CD4-positive, alpha-beta memory T cell (primary cell): ENCODE measurements at regions not wholly inside any gene's neighbourhood (a gene's known extent, or its start where the extent isn't known, plus 50 kb on each side); places are given as distances from the start of the nearest gene placed in this dataset.

Experiments used
- CTCF ChIA-PET: fragments of 350-600 bp; sonication (Branson Sonifier 250); formaldehyde crosslinking; loops from one replicate; lab custom pipeline; 2021; ENCODE audit warnings: inconsistent platforms; ENCODE audit not compliant: partially characterized antibody; lab: Charles Lee
- POLR2A ChIA-PET: fragments of 350-600 bp; sonication (Branson Sonifier 250); formaldehyde crosslinking; loops from one replicate; lab custom pipeline; 2021; ENCODE audit not compliant: partially characterized antibody; lab: Charles Lee
- DNase-seq, 5 donors: peaks; one replicate each; pipeline versions ENCODE4 v3.0.0 to v3.0.0-alpha.2; 2020 to 2022; ENCODE audit warnings: mixed read lengths in 1 of 5
- H3K27ac ChIP-seq: one replicate; pipeline ENCODE4 v1.7.0; 2013; ENCODE audit warnings: low read depth, low read length
- H3K27me3 ChIP-seq: 2 replicates; pipeline ENCODE4 v1.7.0; 2013; ENCODE audit warnings: mild to moderate bottlenecking, low read length, moderate library complexity; ENCODE audit not compliant: insufficient read depth
- H3K36me3 ChIP-seq: 2 replicates; pipeline ENCODE4 v1.7.0; 2013; ENCODE audit warnings: mild to moderate bottlenecking, low read length, moderate library complexity; ENCODE audit not compliant: insufficient read depth
- H3K4me1 ChIP-seq: 2 replicates; pipeline ENCODE4 v1.7.0; 2013; ENCODE audit warnings: mild to moderate bottlenecking, low read length, moderate library complexity; ENCODE audit not compliant: insufficient read depth
- H3K4me3 ChIP-seq, 2 donors: one replicate each; pipeline ENCODE4 v1.7.0; 2013; ENCODE audit warnings: low read length in 2 of 2, mild to moderate bottlenecking in 1 of 2
- H3K9me3 ChIP-seq, 2 donors: one replicate each; pipeline ENCODE4 v1.7.0; 2013; ENCODE audit warnings: low read length in 2 of 2, control low read depth in 1 of 2; ENCODE audit not compliant: control insufficient read depth in 1 of 2
- H3K27ac Mint-ChIP-seq, 7 donors: one replicate each; pipeline ENCODE4 v1.8.0; 2020 to 2021; ENCODE audit warnings: mixed read lengths in 7 of 7, mild to moderate bottlenecking in 6 of 7, inconsistent platforms in 3 of 7, moderate library complexity in 3 of 7
- H3K27me3 Mint-ChIP-seq, 2 donors: one replicate each; pipeline ENCODE4 v1.8.0; 2020 to 2021; ENCODE audit warnings: mixed read lengths in 2 of 2
- H3K36me3 Mint-ChIP-seq, 2 donors: one replicate each; pipeline ENCODE4 v1.8.0; 2020 to 2021; ENCODE audit warnings: mixed read lengths in 2 of 2, inconsistent platforms in 1 of 2, mild to moderate bottlenecking in 1 of 2
- H3K4me1 Mint-ChIP-seq, 4 donors: one replicate each; pipeline ENCODE4 v1.8.0; 2020 to 2021; ENCODE audit warnings: mixed read lengths in 4 of 4, mild to moderate bottlenecking in 1 of 4
- H3K4me3 Mint-ChIP-seq, 8 donors: one replicate each; pipeline ENCODE4 v1.8.0; 2020 to 2021; ENCODE audit warnings: mixed read lengths in 8 of 8, mild to moderate bottlenecking in 7 of 8, moderate library complexity in 6 of 8, inconsistent platforms in 3 of 8
- H3K9me3 Mint-ChIP-seq, 8 donors: one replicate each; pipeline ENCODE4 v1.8.0; 2020 to 2021; ENCODE audit warnings: mixed read lengths in 8 of 8, mild to moderate bottlenecking in 5 of 8, inconsistent platforms in 3 of 8, moderate library complexity in 1 of 8
- intact Hi-C: fragments of 100-400 bp; cut with micrococcal nuclease; formaldehyde crosslinking; loops from one replicate; pipeline ENCODE4 v1.15.1; 2023

DNA sequence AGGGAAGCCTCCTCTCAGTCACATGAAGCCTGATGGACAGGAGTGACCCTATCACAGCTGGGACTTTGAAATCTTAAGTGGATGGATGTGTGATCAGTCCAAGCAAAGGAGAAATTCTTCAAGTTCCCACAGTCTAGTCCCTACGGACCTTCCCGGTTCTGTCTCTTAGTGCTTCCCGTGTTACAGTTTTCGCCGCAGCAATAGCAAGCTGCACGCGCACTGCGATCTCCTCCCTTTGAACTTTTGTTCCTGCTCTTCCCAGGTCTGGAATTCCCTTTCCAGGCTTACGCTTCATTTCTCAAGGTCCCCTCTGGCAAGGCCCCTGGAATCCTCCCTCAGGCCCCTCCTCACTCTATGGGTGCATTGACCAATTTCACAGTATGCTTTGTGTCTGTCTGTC lies 89.2 kb downstream of the VEGFA start:
- Histone ChIP-seq H3K9me3 (no peaks in the 10 kb centered on the region), H3K4me1 (no peaks in the 10 kb centered on the region), H3K27me3 (no peaks in the 10 kb centered on the region), H3K4me3 (no peak overlapping the region), H3K36me3 (no peaks in the 10 kb centered on the region), H3K27ac (no peak overlapping the region)
- intact Hi-C loops: no loop called here
- ChIA-PET POLR2A (no interaction called here), CTCF (no interaction called here)
- no peaks in the 10 kb centered on the region for H3K9me3 Mint-ChIP-seq
- H3K4me3 Mint-ChIP-seq: no peak overlapping the region
- peaks cover 0 to 9% of the 10 kb centered on the region in 2 donors for H3K27me3 Mint-ChIP-seq
- DNase-seq: no peak
- H3K4me1 Mint-ChIP-seq: no peaks in the 10 kb centered on the region
- H3K36me3 Mint-ChIP-seq: no peaks in the 10 kb centered on the region
- H3K27ac Mint-ChIP-seq: no peak overlapping the region

DNA sequence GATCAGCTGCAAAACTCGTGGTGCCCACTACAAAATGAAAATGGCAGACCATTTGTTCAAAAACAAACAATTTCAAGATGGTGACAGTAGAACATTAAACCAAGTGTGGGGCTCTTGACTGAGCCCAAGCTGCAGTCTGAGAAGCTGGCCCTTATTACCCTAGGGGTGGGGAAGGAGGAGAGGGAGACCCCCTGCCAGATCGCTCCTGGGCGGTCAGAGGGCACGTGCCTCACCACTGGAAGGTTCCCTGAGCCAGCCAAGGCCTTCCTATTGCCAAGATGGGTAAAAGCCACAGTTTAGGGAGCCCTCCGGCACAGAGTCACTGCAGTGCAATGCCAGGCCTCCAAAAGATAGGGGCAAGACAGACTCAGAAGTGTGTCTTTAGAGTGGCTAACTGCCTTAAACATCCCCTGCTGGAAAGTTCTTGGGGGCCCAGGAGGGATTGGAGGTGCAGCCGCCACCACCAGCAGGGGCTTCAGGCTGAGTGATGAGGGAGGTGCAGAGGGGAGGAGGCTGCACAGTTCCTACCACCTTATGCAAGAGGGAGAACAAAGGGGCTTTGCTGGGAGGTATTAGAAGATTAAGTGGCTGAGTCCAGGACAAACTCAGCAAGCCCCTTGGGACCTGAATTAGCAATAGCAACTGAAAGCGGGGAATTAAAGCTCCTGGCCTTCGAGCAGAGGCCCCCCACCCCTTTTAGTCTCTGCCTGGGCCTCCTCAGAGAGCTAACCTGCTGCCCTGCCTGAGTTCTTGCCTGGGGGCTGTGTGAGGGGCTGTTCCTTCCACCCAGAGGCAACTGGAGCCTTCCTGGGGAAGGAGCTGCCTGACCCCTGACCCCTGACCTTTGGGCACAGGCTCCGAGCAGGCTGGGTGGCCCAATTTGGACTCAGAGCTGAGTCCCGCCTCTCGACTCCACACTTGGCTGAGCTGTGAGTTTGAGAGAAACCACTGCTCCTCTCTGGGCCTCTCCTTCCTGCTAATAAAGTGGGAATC lies 88.4 kb downstream of the VEGFA start:
- H3K4me1 ChIP-seq: no peaks in the 10 kb centered on the region
- H3K36me3 ChIP-seq: no peaks in the 10 kb centered on the region
- no peaks in the 10 kb centered on the region for H3K27me3 ChIP-seq
- intact Hi-C loops: no loop called here
- H3K36me3 Mint-ChIP-seq: no peaks in the 10 kb centered on the region
- ChIA-PET CTCF (no interaction called here), POLR2A (no interaction called here)
- no peak overlapping the region for H3K27ac Mint-ChIP-seq
- no peaks in the 10 kb centered on the region for H3K9me3 ChIP-seq
- no peaks in the 10 kb centered on the region for H3K9me3 Mint-ChIP-seq
- H3K4me1 Mint-ChIP-seq: no peaks in the 10 kb centered on the region
- no peak overlapping the region for H3K4me3 Mint-ChIP-seq
- H3K27ac ChIP-seq: no peak overlapping the region
- H3K27me3 Mint-ChIP-seq: peaks cover 0 to 4% of the 10 kb centered on the region in 2 donors
- no peak for DNase-seq
- H3K4me3 ChIP-seq: no peak overlapping the region

DNA sequence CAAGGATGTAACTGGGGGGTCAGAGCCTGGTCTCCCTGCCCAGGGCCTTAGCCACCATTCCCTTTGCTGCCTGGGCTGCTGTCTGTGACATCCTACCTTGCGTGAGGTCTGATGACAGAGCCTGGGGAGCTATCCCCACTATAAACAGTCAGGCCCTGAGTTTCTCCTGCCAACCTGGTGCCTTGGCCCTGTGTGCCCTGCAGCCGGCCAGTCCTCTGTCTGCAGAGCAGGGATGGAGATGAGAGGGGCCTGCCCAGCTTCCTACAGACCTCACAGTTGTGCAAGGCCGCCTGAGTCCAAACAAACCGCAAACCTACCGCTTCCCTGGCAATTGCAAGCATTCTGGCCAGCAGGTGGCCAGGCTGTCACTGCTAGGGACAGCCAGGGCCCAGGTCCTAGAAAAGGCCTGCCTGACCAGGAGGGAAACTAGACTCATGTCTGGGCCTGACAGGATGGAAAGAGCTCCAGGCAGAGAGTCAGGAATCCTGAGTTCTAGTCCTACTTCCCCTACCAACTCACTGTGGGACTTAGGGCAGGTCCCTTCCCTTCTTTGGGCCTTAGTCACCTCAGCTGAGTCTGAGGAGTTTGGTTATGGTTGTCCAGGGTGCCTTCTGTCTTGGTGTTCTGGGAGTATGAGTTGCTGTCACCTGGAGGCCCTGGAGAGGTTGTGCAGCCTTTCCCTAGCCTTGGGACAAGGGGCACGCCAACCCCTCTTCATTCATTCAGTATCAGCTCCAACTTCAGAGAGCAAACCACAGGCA lies 86.2 kb downstream of the VEGFA start:
- Histone ChIP-seq H3K27me3 (no peaks in the 10 kb centered on the region), H3K36me3 (no peaks in the 10 kb centered on the region), H3K9me3 (no peaks in the 10 kb centered on the region), H3K4me3 (no peak overlapping the region), H3K4me1 (no peaks in the 10 kb centered on the region), H3K27ac (no peak overlapping the region)
- H3K27me3 Mint-ChIP-seq: peaks cover 0 to 2% of the 10 kb centered on the region in 2 donors
- no peak for DNase-seq
- POLR2A ChIA-PET: no interaction called here
- no peaks in the 10 kb centered on the region for H3K36me3 Mint-ChIP-seq
- CTCF ChIA-PET: interaction anchor here (0.8 to 1.7 kb wide), 2 partner anchors 16 to 86 kb away, joined by 3 to 4 read pairs; partner anchors contain the start of gene VEGFA
- H3K27ac Mint-ChIP-seq: no peak overlapping the region
- intact Hi-C loops: no loop called here
- H3K4me1 Mint-ChIP-seq: no peaks in the 10 kb centered on the region
- no peaks in the 10 kb centered on the region for H3K9me3 Mint-ChIP-seq
- H3K4me3 Mint-ChIP-seq: no peak overlapping the region

GRCh38 chr6:43855247-43855646 lies 85.2 kb downstream of the VEGFA start:
- H3K9me3 Mint-ChIP-seq: no peaks in the 10 kb centered on the region
- H3K27ac Mint-ChIP-seq: no peak overlapping the region
- CTCF ChIA-PET: no interaction called here
- no peaks in the 10 kb centered on the region for H3K4me1 Mint-ChIP-seq
- Histone ChIP-seq H3K36me3 (no peaks in the 10 kb centered on the region), H3K4me3 (no peak overlapping the region), H3K27ac (no peak overlapping the region), H3K4me1 (no peaks in the 10 kb centered on the region), H3K27me3 (no peaks in the 10 kb centered on the region), H3K9me3 (no peaks in the 10 kb centered on the region)
- H3K36me3 Mint-ChIP-seq: no peaks in the 10 kb centered on the region
- intact Hi-C loops: no loop called here
- DNase-seq: no peak
- no peaks in the 10 kb centered on the region for H3K27me3 Mint-ChIP-seq
- no peak overlapping the region for H3K4me3 Mint-ChIP-seq
- POLR2A ChIA-PET: no interaction called here

GRCh38 chr6:43853066-43853650 lies 83.1 kb downstream of the VEGFA start:
- Histone ChIP-seq H3K36me3 (no peaks in the 10 kb centered on the region), H3K9me3 (no peaks in the 10 kb centered on the region), H3K4me1 (no peaks in the 10 kb centered on the region), H3K4me3 (no peak overlapping the region), H3K27ac (no peak overlapping the region), H3K27me3 (no peaks in the 10 kb centered on the region)
- CTCF ChIA-PET: no interaction called here
- H3K4me3 Mint-ChIP-seq: no peak overlapping the region
- no peaks in the 10 kb centered on the region for H3K4me1 Mint-ChIP-seq
- intact Hi-C loops: no loop called here
- H3K27me3 Mint-ChIP-seq: no peaks in the 10 kb centered on the region
- H3K9me3 Mint-ChIP-seq: no peaks in the 10 kb centered on the region
- DNase-seq: no peak
- no peaks in the 10 kb centered on the region for H3K36me3 Mint-ChIP-seq
- POLR2A ChIA-PET: no interaction called here
- no peak overlapping the region for H3K27ac Mint-ChIP-seq

DNA sequence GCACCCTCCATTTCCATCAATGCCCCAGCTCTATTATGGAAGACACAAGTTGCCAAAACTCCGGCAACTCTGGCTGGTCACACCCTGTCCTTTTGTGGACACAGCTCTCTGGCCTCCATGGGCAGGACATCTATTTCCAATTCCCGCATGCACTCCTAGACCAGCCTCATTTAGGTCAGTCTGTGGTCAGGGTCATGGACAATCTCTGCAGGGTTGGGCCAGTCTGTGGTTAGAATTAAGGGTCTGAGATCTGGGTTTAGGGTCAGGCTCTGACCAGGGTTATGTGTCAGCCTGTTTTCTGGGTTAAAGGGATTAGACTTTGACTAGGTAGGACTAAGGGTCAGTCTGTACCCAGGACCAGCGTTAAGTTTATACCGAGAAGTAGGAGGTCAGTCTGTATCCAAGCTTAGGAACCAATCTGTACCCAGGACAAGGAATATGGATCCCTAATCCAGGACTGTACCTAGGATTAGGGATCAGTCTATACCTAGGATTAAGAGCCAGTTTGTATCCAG lies 82.4 kb downstream of the VEGFA start:
- Histone ChIP-seq H3K9me3 (no peaks in the 10 kb centered on the region), H3K27me3 (no peaks in the 10 kb centered on the region), H3K4me1 (no peaks in the 10 kb centered on the region), H3K4me3 (no peak overlapping the region), H3K36me3 (no peaks in the 10 kb centered on the region), H3K27ac (no peak overlapping the region)
- ChIA-PET POLR2A (no interaction called here), CTCF (no interaction called here)
- no peaks in the 10 kb centered on the region for H3K36me3 Mint-ChIP-seq
- H3K4me1 Mint-ChIP-seq: no peaks in the 10 kb centered on the region
- H3K27ac Mint-ChIP-seq: no peak overlapping the region
- DNase-seq: no peak
- H3K27me3 Mint-ChIP-seq: no peaks in the 10 kb centered on the region
- H3K4me3 Mint-ChIP-seq: no peak overlapping the region
- H3K9me3 Mint-ChIP-seq: no peaks in the 10 kb centered on the region
- intact Hi-C loops: no loop called here
